CD8-positive, alpha-beta memory T cell (primary cell): ENCODE measurements at regions not wholly inside any gene's neighbourhood (a gene's known extent, or its start where the extent isn't known, plus 50 kb on each side); places are given as distances from the start of the nearest gene placed in this dataset.
A peak's percentile ranks its signal among the peaks of the same experiment; 100 is the strongest.

Experiments
- CTCF ChIA-PET: fragments of 350-600 bp; sonication (Branson Sonifier 250); formaldehyde crosslinking; loops from one replicate; lab custom pipeline; 2021; ENCODE audit warnings: antibody characterized with exemption; lab: Charles Lee
- POLR2A ChIA-PET: fragments of 350-600 bp; sonication (Branson Sonifier 250); formaldehyde crosslinking; loops from one replicate; lab custom pipeline; 2021; ENCODE audit warnings: antibody characterized with exemption; lab: Charles Lee
- DNase-seq, 5 donors: peaks; one replicate each; pipeline versions ENCODE4 v3.0.0 to v3.0.0-alpha.2; 2020 to 2022; ENCODE audit warnings: mixed read lengths in 1 of 5
- H3K27ac ChIP-seq: one replicate; pipeline ENCODE4 v1.7.0; 2013; ENCODE audit warnings: low read depth, mild to moderate bottlenecking, low read length, moderate library complexity
- H3K27me3 ChIP-seq: 2 replicates; pipeline ENCODE4 v1.7.0; 2013; ENCODE audit warnings: low read length, mild to moderate bottlenecking; ENCODE audit not compliant: insufficient read depth, poor library complexity, severe bottlenecking
- H3K36me3 ChIP-seq: 2 replicates; pipeline ENCODE4 v1.7.0; 2013; ENCODE audit warnings: mild to moderate bottlenecking, low read length, moderate library complexity; ENCODE audit not compliant: insufficient read depth
- H3K4me1 ChIP-seq: 2 replicates; pipeline ENCODE4 v1.7.0; 2013; ENCODE audit warnings: mild to moderate bottlenecking, low read length, moderate library complexity; ENCODE audit not compliant: insufficient read depth
- H3K4me3 ChIP-seq: 2 replicates; pipeline ENCODE4 v1.7.0; 2013; ENCODE audit warnings: mild to moderate bottlenecking, low read length
- H3K9me3 ChIP-seq: 2 replicates; pipeline ENCODE4 v1.7.0; 2013; ENCODE audit warnings: mild to moderate bottlenecking, low read length
- H3K27ac Mint-ChIP-seq, 8 donors: one replicate each; pipeline ENCODE4 v1.8.0; 2020 to 2021; ENCODE audit warnings: mixed read lengths in 8 of 8, mild to moderate bottlenecking in 6 of 8, inconsistent platforms in 3 of 8, moderate library complexity in 3 of 8
- H3K27me3 Mint-ChIP-seq, 2 donors: one replicate each; pipeline ENCODE4 v1.8.0; 2020 to 2021; ENCODE audit warnings: mixed read lengths in 2 of 2, mild to moderate bottlenecking in 1 of 2, moderate library complexity in 1 of 2
- H3K36me3 Mint-ChIP-seq, 3 donors: one replicate each; pipeline ENCODE4 v1.8.0; 2020 to 2021; ENCODE audit warnings: mixed read lengths in 3 of 3, inconsistent platforms in 1 of 3, mild to moderate bottlenecking in 1 of 3
- H3K4me1 Mint-ChIP-seq, 3 donors: one replicate each; pipeline ENCODE4 v1.8.0; 2020 to 2021; ENCODE audit warnings: mixed read lengths in 3 of 3, inconsistent platforms in 1 of 3, mild to moderate bottlenecking in 1 of 3
- H3K4me3 Mint-ChIP-seq, 7 donors: one replicate each; pipeline ENCODE4 v1.8.0; 2020 to 2021; ENCODE audit warnings: mixed read lengths in 7 of 7, mild to moderate bottlenecking in 6 of 7, moderate library complexity in 4 of 7, inconsistent platforms in 2 of 7
- H3K9me3 Mint-ChIP-seq, 5 donors: one replicate each; pipeline ENCODE4 v1.8.0; 2020 to 2022; ENCODE audit warnings: mixed read lengths in 5 of 5, mild to moderate bottlenecking in 3 of 5, moderate library complexity in 2 of 5, inconsistent platforms in 1 of 5

DNA sequence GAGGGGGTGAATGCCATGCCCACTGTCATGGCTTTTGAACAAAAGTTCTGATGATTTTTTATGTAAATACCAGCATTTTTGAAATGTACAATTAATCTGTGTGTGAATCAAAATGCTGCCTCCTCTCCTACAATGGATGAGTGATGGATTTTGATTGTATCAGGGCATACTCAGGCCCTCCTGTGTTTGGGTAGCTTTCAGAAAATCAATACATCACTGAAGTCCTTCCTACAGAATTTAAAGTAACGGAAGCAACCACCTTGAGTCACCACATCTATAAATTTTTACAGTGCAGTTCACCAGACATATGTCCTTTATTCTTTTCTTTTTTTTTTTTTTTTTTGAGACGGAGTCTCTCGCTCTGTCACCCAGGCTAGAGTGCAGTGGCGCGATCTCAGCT is 867.3 kb downstream of the EPHA4 start:
- Histone ChIP-seq H3K9me3 (no peaks in the 10 kb centered on the region), H3K27me3 (no peaks in the 10 kb centered on the region), H3K36me3 (no peaks in the 10 kb centered on the region), H3K27ac (no peak overlapping the region), H3K4me1 (no peaks in the 10 kb centered on the region), H3K4me3 (no peak overlapping the region)
- H3K4me3 Mint-ChIP-seq: no peak overlapping the region
- no peaks in the 10 kb centered on the region for H3K36me3 Mint-ChIP-seq
- peaks cover 0 to 6% (median 0%) of the 10 kb centered on the region in 5 donors for H3K9me3 Mint-ChIP-seq
- DNase-seq: no peak
- peaks cover 3% of the 10 kb centered on the region in 2 donors for H3K27me3 Mint-ChIP-seq
- CTCF ChIA-PET: no interaction called here
- POLR2A ChIA-PET: no interaction called here
- no peaks in the 10 kb centered on the region for H3K4me1 Mint-ChIP-seq
- H3K27ac Mint-ChIP-seq: no peak overlapping the region

DNA sequence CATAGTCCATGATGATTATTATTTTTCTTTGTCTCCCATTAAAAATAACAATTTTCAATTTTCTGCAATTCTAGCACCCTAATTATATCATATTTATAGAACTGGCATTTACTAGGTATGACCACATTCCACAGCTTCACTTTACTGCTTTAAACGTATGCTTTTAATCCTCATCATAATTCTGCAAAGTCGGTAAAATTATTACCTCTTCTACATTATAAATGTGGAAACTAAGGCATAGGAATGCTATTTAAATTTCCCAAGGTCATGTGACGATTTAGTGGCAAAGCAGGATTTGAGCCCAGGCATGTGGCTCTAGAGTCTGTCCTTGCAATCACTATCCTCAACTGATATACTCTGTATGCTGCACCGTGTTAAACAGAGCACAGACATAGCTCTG is 866.4 kb downstream of the EPHA4 start:
- ChIA-PET POLR2A (no interaction called here), CTCF (no interaction called here)

DNA sequence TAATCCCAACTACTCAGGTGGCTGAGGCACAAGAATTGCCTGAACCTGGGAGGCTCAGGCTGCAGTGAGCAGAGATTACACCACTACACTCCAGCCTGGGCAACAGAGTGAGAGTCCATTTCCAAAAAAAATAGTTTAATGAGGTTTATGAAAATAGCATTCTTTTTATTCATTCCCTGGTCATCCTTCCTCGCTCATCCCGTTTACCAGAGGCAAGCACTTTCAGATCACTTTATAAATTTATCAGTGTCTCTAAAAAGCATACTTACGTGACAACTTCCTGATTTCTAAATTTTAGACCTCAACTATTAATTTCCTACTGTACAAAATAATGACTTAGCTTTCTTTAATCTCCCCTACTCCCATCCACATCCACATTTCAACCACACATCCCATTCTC is 864.8 kb downstream of the EPHA4 start:
- Mint-ChIP-seq H3K27ac (no peak overlapping the region), H3K4me3 (no peak overlapping the region), H3K27me3 (peaks cover 7 to 9% of the 10 kb centered on the region in 2 donors), H3K9me3 (peaks cover 0 to 3% (median 1%) of the 10 kb centered on the region in 5 donors), H3K4me1 (no peaks in the 10 kb centered on the region), H3K36me3 (no peaks in the 10 kb centered on the region)
- H3K27me3 ChIP-seq: no peaks in the 10 kb centered on the region
- no peak for DNase-seq
- no peak overlapping the region for H3K27ac ChIP-seq
- no peaks in the 10 kb centered on the region for H3K36me3 ChIP-seq
- no peaks in the 10 kb centered on the region for H3K4me1 ChIP-seq
- H3K9me3 ChIP-seq: no peaks in the 10 kb centered on the region
- ChIA-PET POLR2A (no interaction called here), CTCF (no interaction called here)
- no peak overlapping the region for H3K4me3 ChIP-seq

More for the DNA sequence above, 866.4 kb downstream of the EPHA4 start:
- no peak overlapping the region for H3K27ac Mint-ChIP-seq
- peaks cover 0 to 6% (median 0%) of the 10 kb centered on the region in 5 donors for H3K9me3 Mint-ChIP-seq
- Histone ChIP-seq H3K4me3 (no peak overlapping the region), H3K9me3 (no peaks in the 10 kb centered on the region), H3K27me3 (no peaks in the 10 kb centered on the region), H3K27ac (no peak overlapping the region), H3K4me1 (no peaks in the 10 kb centered on the region), H3K36me3 (no peaks in the 10 kb centered on the region)
- H3K4me3 Mint-ChIP-seq: no peak overlapping the region
- peaks cover 3 to 4% of the 10 kb centered on the region in 2 donors for H3K27me3 Mint-ChIP-seq
- DNase-seq: no peak
- no peaks in the 10 kb centered on the region for H3K36me3 Mint-ChIP-seq
- H3K4me1 Mint-ChIP-seq: no peaks in the 10 kb centered on the region

DNA sequence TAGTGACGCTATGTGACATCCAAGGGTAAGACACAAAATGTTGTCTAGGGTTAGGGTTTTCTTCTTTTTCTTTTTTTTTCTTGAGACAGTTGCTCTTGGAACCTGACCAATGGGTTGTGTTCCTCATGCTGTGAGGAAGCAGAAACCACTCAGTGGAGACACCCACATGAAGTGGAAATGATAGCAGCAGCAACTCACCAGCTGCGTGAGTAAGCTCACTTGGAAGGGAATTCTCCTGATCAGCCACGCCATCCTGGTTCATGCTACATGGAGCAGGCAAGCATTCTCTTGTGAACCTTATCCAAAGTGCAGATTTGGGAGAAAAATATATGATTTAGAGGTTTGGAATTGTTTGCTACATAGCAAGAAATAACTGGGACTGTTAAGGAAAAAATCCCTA is 863.7 kb downstream of the EPHA4 start:
- no peak overlapping the region for H3K27ac Mint-ChIP-seq
- H3K27me3 Mint-ChIP-seq: peaks cover 7 to 12% of the 10 kb centered on the region in 2 donors
- Histone ChIP-seq H3K27me3 (no peaks in the 10 kb centered on the region), H3K4me1 (no peaks in the 10 kb centered on the region), H3K27ac (no peak overlapping the region), H3K36me3 (no peaks in the 10 kb centered on the region), H3K9me3 (no peaks in the 10 kb centered on the region), H3K4me3 (no peak overlapping the region)
- H3K36me3 Mint-ChIP-seq: no peaks in the 10 kb centered on the region
- POLR2A ChIA-PET: no interaction called here
- CTCF ChIA-PET: no interaction called here
- no peak for DNase-seq
- H3K4me3 Mint-ChIP-seq: no peak overlapping the region
- H3K4me1 Mint-ChIP-seq: no peaks in the 10 kb centered on the region
- peaks cover 0 to 3% (median 1%) of the 10 kb centered on the region in 5 donors for H3K9me3 Mint-ChIP-seq

DNA sequence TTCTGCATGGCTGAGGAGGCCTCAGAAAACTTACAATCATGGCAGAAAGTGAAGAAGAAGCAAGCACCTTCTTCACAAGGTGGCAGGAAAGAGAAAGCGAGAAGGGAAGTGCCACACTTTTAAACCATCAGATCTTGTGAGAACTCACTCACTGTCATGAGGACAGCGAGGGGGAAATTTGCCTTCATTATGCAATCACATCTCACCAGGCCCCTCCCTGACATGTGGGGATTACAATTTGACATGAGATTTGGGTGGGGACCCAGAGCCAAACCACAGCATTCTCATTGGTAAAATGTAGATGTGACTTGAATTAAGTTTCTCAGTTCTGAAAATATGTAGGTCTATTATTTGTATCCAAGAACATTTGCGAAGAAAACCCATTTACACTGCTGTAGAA is 854.8 kb downstream of the EPHA4 start:
- no peaks in the 10 kb centered on the region for H3K4me1 Mint-ChIP-seq

GRCh38 chr2:220736778-220737177 is 835.3 kb downstream of the EPHA4 start:
- peak overlapping the region in 1 of 8 donors; percentile 17 for H3K27ac Mint-ChIP-seq
- H3K27me3 ChIP-seq: no peaks in the 10 kb centered on the region
- peaks cover 0 to 5% (median 0%) of the 10 kb centered on the region in 5 donors for H3K9me3 Mint-ChIP-seq
- DNase-seq: no peak
- H3K4me1 Mint-ChIP-seq: no peaks in the 10 kb centered on the region
- H3K4me3 Mint-ChIP-seq: no peak overlapping the region
- peaks cover 0 to 2% of the 10 kb centered on the region in 2 donors for H3K27me3 Mint-ChIP-seq
- CTCF ChIA-PET: no interaction called here
- no peak overlapping the region for H3K27ac ChIP-seq
- no peaks in the 10 kb centered on the region for H3K4me1 ChIP-seq
- H3K36me3 ChIP-seq: no peaks in the 10 kb centered on the region
- H3K36me3 Mint-ChIP-seq: no peaks in the 10 kb centered on the region
- no peaks in the 10 kb centered on the region for H3K9me3 ChIP-seq
- POLR2A ChIA-PET: no interaction called here
- no peak overlapping the region for H3K4me3 ChIP-seq

More for the DNA sequence above, 854.8 kb downstream of the EPHA4 start:
- Histone ChIP-seq H3K36me3 (no peaks in the 10 kb centered on the region), H3K27me3 (no peaks in the 10 kb centered on the region), H3K9me3 (no peaks in the 10 kb centered on the region), H3K4me3 (no peak overlapping the region), H3K27ac (no peak overlapping the region), H3K4me1 (no peaks in the 10 kb centered on the region)
- no peak for DNase-seq
- H3K9me3 Mint-ChIP-seq: peaks cover 0 to 6% (median 0%) of the 10 kb centered on the region in 5 donors
- no peak overlapping the region for H3K27ac Mint-ChIP-seq
- ChIA-PET CTCF (no interaction called here), POLR2A (no interaction called here)
- no peak overlapping the region for H3K4me3 Mint-ChIP-seq
- H3K27me3 Mint-ChIP-seq: peaks cover 6 to 9% of the 10 kb centered on the region in 2 donors
- peaks cover 0 to 2% (median 0%) of the 10 kb centered on the region in 3 donors for H3K36me3 Mint-ChIP-seq

DNA sequence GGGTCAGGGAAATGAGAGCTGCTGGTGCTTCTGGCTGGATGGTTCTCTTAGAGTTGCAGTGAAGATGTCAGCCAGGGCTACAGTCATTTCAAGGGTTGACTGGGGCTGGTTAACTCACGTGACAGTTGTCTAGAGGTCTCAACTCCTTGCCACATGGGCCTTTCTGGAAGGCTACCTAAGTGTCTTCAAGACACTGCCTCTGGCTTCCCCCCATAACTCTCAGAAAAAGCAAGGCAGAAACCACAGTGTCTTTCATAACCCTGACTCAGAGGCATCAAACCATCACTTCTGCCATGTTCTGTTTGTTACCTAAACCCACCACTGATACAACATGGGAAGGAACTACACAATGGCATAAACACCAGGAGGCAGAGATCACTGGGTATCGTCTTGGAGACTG is 828.9 kb downstream of the EPHA4 start:
- Mint-ChIP-seq H3K9me3 (peaks cover 0 to 5% (median 0%) of the 10 kb centered on the region in 5 donors), H3K4me1 (no peaks in the 10 kb centered on the region), H3K27ac (no peak overlapping the region), H3K27me3 (peaks cover 0 to 2% of the 10 kb centered on the region in 2 donors), H3K36me3 (no peaks in the 10 kb centered on the region), H3K4me3 (no peak overlapping the region)
- Histone ChIP-seq H3K4me3 (no peak overlapping the region), H3K36me3 (no peaks in the 10 kb centered on the region), H3K9me3 (no peaks in the 10 kb centered on the region), H3K4me1 (no peaks in the 10 kb centered on the region), H3K27me3 (no peaks in the 10 kb centered on the region), H3K27ac (no peak overlapping the region)
- CTCF ChIA-PET: no interaction called here
- DNase-seq: no peak
- POLR2A ChIA-PET: no interaction called here

- POLR2A ChIA-PET: interaction anchor here (0.6 kb wide), 1 partner anchor 62 kb away, joined by 3 read pairs; no protein-coding TSS in a partner anchor
- Histone ChIP-seq H3K4me1 (no peaks in the 10 kb centered on the region), H3K27ac (no peak overlapping the region), H3K27me3 (no peaks in the 10 kb centered on the region), H3K4me3 (no peak overlapping the region), H3K36me3 (no peaks in the 10 kb centered on the region), H3K9me3 (no peaks in the 10 kb centered on the region)
- Mint-ChIP-seq H3K4me1 (no peaks in the 10 kb centered on the region), H3K4me3 (no peak overlapping the region), H3K27ac (no peak overlapping the region), H3K27me3 (peaks cover 0 to 3% of the 10 kb centered on the region in 2 donors), H3K36me3 (no peaks in the 10 kb centered on the region), H3K9me3 (peaks cover 0 to 2% (median 0%) of the 10 kb centered on the region in 5 donors)
- CTCF ChIA-PET: no interaction called here
- no peak for DNase-seq
Observed at GRCh38 chr2:220744861-220745260, 827.2 kb downstream of the EPHA4 start.
